ENCODE measurements at regions not wholly inside any gene's neighbourhood (a gene's known extent, or its start where the extent isn't known, plus 50 kb on each side); places are given as distances from the start of the nearest gene placed in this dataset.

GRCh38 chr1:81042225-81042624 is 758.5 kb upstream of the ADGRL2 start:
- TF ChIP-seq SUZ12 (IDR thresholded peaks at IDR 0.05; ENCODE audit: extremely low read depth, insufficient read depth, insufficient read length) = no peak
- no peak for TF ChIP-seq YY1 (IDR thresholded peaks at IDR 0.05; ENCODE audit: insufficient read depth, insufficient read length)
- TF ChIP-seq ZNF274 (IDR thresholded peaks at IDR 0.05; ENCODE audit: low read depth, low read length) = no peak
